ENCODE measurements at regions not wholly inside any gene's neighbourhood (a gene's known extent, or its start where the extent isn't known, plus 50 kb on each side); places are given as distances from the start of the nearest gene placed in this dataset.
"Not testable (repeated sequence)": the region's sequence is repeated elsewhere in the genome, so short reads cannot be mapped to it uniquely, and the experiment has no call there.

DNA sequence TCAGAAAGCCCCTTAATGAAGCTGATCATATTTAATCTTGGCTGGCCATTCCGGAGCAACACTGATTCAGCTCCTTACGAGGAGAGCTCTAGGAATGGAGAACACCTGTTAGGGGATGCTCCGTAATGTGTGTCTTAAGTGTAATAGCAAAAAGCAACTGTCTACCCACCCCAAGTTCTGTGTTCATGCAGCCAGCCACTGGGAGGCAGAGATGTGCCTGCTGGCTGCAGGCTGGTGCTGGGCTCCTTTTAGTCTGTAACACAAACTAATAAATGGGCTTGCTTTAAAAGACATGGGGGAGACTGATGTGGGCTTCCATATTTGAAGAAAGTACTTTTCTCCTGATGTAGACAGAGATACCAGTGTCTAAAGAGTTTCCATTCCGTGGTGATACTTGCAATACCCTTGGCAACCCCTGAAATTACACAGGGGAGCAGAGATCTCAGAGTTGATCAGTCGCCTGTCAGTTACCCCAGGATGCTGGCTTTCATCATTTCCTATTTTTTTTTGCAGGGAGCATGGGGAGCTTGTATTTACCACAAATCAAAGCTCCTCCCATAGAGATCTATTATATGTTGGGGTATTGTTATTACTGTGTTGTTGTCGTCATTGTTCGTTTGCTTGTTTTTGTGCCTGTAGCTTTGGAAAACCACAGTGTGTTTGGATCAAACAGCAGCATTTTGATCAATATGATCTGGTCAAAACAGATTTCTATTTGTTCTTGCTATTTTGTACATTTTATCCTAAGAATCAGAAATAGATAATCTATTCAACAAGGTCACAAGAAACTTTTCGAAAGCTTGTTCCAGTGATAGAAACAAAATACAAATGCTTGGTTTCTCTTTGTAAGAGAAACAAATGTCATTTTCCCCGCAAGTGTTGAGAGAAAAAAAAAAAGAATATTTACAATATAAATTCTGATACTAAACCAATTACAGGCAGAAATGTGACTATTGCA, 65.8 kb downstream of the MTX3 start:
- peak; percentile 34 for DNase-seq
- Mint-ChIP-seq H3K36me3 (peaks cover 2% of the 10 kb centered on the region), H3K4me3 (no peak overlapping the region), H3K27me3 (peaks cover 4% of the 10 kb centered on the region), H3K27ac (no peak overlapping the region), H3K9me3 (peaks cover 10% of the 10 kb centered on the region), H3K4me1 (ENCODE audit: low read depth) (no peaks in the 10 kb centered on the region)
- intact Hi-C loops (cut with micrococcal nuclease), result loop anchor here (1.0 to 5.0 kb wide), 3 partner anchors 37 to 158 kb away; partner anchors contain the start of gene MTX3
- ChIA-PET CTCF (interaction anchor here (0.8 to 4.7 kb wide), 6 partner anchors 13 to 356 kb away, joined by 3 to 64 read pairs (median 4); no protein-coding TSS in a partner anchor), POLR2A (no interaction called here)

DNA sequence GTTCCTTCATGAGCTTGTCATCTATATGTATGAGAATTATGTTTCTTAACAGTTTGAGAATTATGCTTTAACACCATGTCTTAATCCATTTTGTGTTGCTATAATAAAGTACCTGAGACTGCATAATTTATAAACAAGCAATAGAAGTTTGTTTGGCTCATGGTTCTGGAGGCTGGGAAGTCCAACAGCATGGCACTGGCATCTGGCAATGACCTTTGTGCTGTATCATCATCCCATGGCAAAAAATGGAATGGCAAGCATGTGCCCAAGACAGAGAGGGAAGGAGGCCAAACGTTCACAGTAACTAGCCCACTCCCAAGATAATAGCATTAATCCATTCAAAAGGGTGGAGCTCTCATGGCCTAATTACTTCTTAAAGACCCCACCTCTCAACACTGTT, 67.6 kb downstream of the MTX3 start:
- peaks cover 18% of the 10 kb centered on the region for H3K9me3 Mint-ChIP-seq
- H3K4me3 Mint-ChIP-seq, result no peak overlapping the region
- ChIA-PET CTCF (interaction anchor here (1.5 to 4.7 kb wide), 2 partner anchors 155 to 161 kb away, joined by 5 to 64 read pairs; no protein-coding TSS in a partner anchor), POLR2A (no interaction called here)
- intact Hi-C loops (cut with micrococcal nuclease), result no loop called here
- H3K4me1 Mint-ChIP-seq (ENCODE audit: low read depth), result no peaks in the 10 kb centered on the region
- no peak for DNase-seq
- no peak overlapping the region for H3K27ac Mint-ChIP-seq
- H3K36me3 Mint-ChIP-seq, result peaks cover 2% of the 10 kb centered on the region
- peaks cover 4% of the 10 kb centered on the region for H3K27me3 Mint-ChIP-seq

DNA sequence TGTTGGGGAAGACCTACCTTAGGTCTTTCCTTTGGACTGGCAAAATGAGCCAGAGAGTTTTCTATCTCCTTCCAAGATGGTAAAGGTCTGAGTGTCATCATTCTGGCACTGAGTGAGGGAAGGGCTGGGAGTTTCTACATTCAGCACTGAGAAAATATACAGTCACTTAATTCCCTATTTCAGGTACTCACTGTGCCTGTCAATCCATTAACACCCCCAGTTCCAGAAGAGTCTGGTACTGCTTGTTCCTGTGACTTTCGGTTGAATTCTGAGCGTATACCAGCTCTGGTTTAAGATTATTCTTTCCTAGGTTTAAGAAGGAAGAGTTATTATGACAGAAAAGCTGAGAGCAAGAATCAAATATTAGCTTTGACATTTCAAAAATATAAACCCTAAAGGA, 68.4 kb downstream of the MTX3 start:
- intact Hi-C loops (cut with micrococcal nuclease), result no loop called here
- H3K4me1 Mint-ChIP-seq (ENCODE audit: low read depth), result no peaks in the 10 kb centered on the region
- ChIA-PET POLR2A (no interaction called here), CTCF (interaction anchor here (4.7 kb wide), 1 partner anchor 162 kb away, joined by 64 read pairs; no protein-coding TSS in a partner anchor)
- H3K27ac Mint-ChIP-seq, result no peak overlapping the region
- H3K4me3 Mint-ChIP-seq, result no peak overlapping the region
- no peak for DNase-seq
- peaks cover 6% of the 10 kb centered on the region for H3K27me3 Mint-ChIP-seq
- peaks cover 26% of the 10 kb centered on the region for H3K9me3 Mint-ChIP-seq
- peaks cover 3% of the 10 kb centered on the region for H3K36me3 Mint-ChIP-seq

DNA sequence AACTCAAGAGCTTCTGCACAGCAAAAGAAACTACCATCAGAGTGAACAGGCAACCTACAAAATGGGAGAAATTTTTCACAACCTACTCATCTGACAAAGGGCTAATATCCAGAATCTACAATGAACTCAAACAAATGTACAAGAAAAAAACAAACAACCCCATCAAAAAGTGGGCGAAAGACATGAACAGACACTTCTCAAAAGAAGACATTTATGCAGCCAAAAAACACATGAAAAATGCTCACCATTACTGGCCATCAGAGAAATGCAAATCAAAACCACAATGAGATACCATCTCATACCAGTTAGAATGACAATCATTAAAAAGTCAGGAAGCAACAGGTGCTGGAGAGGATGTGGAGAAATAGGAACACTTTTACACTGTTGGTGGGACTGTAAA, 83.6 kb downstream of the MTX3 start:
- intact Hi-C loops (cut with micrococcal nuclease); CTCF ChIA-PET; H3K36me3 Mint-ChIP-seq; H3K27ac Mint-ChIP-seq; POLR2A ChIA-PET; H3K4me3 Mint-ChIP-seq; DNase-seq; H3K4me1 Mint-ChIP-seq (ENCODE audit: low read depth); H3K9me3 Mint-ChIP-seq: not testable (repeated sequence)
- H3K27me3 Mint-ChIP-seq, result peaks cover 11% of the 10 kb centered on the region

DNA sequence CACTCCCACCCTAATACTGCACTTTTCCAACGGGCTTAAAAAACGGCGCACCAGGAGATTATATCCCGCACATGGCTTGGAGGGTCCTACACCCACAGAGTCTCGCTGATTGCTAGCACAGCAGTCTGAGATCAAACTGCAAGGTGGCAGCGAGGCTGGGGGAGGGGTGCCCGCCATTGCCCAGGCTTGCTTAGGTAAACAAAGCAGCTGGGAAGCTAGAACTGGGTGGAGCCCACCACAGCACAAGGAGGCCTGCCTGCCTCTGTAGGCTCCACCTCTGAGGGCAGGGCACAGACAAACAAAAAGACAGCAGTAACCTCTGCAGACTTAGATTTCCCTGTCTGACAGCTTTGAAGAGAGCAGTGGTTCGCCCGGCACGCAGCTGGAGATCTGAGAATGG, 88.5 kb downstream of the MTX3 start:
- H3K4me3 Mint-ChIP-seq; DNase-seq; intact Hi-C loops (cut with micrococcal nuclease); H3K4me1 Mint-ChIP-seq (ENCODE audit: low read depth); H3K36me3 Mint-ChIP-seq; H3K27ac Mint-ChIP-seq; CTCF ChIA-PET; POLR2A ChIA-PET; H3K9me3 Mint-ChIP-seq: not testable (repeated sequence)
- peaks cover 26% of the 10 kb centered on the region for H3K27me3 Mint-ChIP-seq

DNA sequence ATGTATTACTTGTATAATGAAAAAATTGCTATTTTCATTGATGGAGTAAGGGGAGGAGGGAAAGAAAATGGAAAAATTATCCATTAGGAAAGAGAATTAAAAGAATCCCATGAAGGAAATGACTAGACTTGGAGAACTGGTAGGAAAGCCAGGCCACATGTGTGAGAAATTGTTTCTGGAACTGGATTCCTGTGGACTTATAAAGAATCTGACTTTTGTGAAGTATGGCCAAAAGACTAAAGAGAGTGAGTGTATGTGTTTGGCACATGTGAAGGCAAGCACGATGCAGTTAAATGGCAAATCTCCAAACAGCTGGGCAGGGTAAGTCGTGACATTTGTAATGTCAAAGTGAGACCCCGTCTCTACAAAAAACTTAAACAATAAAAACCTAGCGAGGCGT, 89.4 kb downstream of the MTX3 start:
- Mint-ChIP-seq H3K27ac (no peak overlapping the region), H3K4me3 (no peak overlapping the region), H3K4me1 (ENCODE audit: low read depth) (no peaks in the 10 kb centered on the region), H3K9me3 (peaks cover 2% of the 10 kb centered on the region), H3K36me3 (no peaks in the 10 kb centered on the region), H3K27me3 (peaks cover 29% of the 10 kb centered on the region)
- DNase-seq, result no peak
- ChIA-PET POLR2A (no interaction called here), CTCF (no interaction called here)
- intact Hi-C loops (cut with micrococcal nuclease), result no loop called here

DNA sequence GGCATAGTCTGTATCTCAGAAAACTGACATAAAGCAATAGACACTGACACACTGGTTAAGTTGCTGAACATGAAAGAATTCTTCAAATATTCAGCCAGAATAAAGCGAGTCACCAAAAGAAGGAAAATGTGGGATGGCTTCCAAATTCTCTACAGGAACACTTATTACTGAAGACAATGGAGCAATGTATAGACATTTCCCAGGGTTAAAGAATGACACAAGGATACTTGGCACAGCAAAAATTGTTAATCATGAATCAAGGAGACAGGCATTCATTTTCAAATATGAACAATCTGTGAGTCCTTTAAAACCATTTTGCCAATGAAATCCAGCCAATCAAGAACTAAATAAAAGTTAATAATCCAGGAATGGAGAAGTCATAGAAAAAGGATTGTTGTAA, 92.5 kb downstream of the MTX3 start:
- ChIA-PET POLR2A (no interaction called here), CTCF (no interaction called here)
- Mint-ChIP-seq H3K27ac (no peak overlapping the region), H3K27me3 (peaks cover 46% of the 10 kb centered on the region), H3K9me3 (no peaks in the 10 kb centered on the region), H3K4me1 (ENCODE audit: low read depth) (no peaks in the 10 kb centered on the region), H3K4me3 (no peak overlapping the region), H3K36me3 (no peaks in the 10 kb centered on the region)
- no peak for DNase-seq
- intact Hi-C loops (cut with micrococcal nuclease), result no loop called here

DNA sequence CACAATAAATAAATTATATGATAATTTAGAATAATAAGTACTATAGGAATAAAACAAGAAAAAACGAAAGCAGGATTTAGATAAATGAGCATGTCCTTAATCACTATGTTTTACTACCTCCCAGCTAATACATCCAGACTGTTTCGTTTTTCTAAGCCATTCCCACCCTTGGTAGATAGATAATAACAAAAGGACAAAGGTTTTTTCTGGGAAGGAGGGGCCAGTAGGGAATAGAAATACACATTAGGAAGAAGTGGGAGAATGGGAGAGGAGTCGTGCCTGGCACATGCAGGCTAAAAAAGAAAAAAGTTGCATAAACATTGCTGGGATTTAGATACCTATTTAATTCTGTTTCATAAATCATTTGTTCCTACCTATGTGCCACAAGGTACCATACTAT, 97.1 kb downstream of the MTX3 start:
- intact Hi-C loops (cut with micrococcal nuclease), result no loop called here
- DNase-seq, result no peak
- Mint-ChIP-seq H3K36me3 (no peaks in the 10 kb centered on the region), H3K4me3 (no peak overlapping the region), H3K4me1 (ENCODE audit: low read depth) (no peaks in the 10 kb centered on the region), H3K27ac (no peak overlapping the region), H3K9me3 (no peaks in the 10 kb centered on the region), H3K27me3 (peaks cover 45% of the 10 kb centered on the region)
- CTCF ChIA-PET, result no interaction called here
- POLR2A ChIA-PET, result no interaction called here

DNA sequence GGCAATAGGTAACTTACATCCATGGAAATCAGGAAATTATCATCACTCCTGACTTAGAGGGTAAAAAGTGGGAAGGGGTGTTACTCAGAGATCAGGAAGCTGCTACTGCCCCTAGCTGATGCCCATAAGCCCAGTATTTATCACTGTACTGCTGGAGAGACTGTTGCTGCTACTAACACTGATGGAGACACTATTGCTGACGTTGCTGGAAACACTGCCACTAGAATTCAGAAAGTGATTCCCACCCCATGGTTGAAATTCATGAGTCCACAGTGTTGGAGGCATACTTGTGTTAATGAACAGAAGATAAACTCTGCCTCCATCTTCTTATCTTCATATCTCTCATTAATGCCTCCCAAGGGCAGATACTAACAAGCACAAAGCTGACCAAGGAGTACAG, 97.6 kb downstream of the MTX3 start:
- intact Hi-C loops (cut with micrococcal nuclease), result no loop called here
- ChIA-PET CTCF (no interaction called here), POLR2A (no interaction called here)
- Mint-ChIP-seq H3K27ac (no peak overlapping the region), H3K36me3 (no peaks in the 10 kb centered on the region), H3K4me3 (no peak overlapping the region), H3K4me1 (ENCODE audit: low read depth) (no peaks in the 10 kb centered on the region), H3K27me3 (peaks cover 42% of the 10 kb centered on the region), H3K9me3 (peaks cover under 1% of the 10 kb centered on the region)
- DNase-seq, result no peak

DNA sequence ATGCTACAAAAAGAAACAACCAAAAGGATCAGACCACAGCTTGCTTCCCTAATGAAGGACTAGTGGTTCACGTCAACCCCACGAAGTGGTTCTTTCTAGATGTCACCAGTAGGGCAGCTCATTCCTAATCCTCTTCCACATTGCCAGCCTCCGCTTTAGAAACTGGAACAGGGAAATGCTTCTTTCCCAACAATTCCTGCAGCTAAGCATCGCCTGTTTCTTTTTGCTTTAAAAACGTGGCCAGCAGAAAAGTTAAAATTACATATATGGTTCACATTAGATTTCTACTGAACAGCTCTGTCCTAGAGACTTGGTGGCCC, 100.2 kb downstream of the MTX3 start:
- Mint-ChIP-seq H3K27me3 (peaks cover 35% of the 10 kb centered on the region), H3K36me3 (no peaks in the 10 kb centered on the region), H3K4me1 (ENCODE audit: low read depth) (no peaks in the 10 kb centered on the region), H3K9me3 (peaks cover 14% of the 10 kb centered on the region), H3K27ac (no peak overlapping the region), H3K4me3 (no peak overlapping the region)
- ChIA-PET CTCF (no interaction called here), POLR2A (no interaction called here)
- DNase-seq, result no peak
- intact Hi-C loops (cut with micrococcal nuclease), result no loop called here

DNA sequence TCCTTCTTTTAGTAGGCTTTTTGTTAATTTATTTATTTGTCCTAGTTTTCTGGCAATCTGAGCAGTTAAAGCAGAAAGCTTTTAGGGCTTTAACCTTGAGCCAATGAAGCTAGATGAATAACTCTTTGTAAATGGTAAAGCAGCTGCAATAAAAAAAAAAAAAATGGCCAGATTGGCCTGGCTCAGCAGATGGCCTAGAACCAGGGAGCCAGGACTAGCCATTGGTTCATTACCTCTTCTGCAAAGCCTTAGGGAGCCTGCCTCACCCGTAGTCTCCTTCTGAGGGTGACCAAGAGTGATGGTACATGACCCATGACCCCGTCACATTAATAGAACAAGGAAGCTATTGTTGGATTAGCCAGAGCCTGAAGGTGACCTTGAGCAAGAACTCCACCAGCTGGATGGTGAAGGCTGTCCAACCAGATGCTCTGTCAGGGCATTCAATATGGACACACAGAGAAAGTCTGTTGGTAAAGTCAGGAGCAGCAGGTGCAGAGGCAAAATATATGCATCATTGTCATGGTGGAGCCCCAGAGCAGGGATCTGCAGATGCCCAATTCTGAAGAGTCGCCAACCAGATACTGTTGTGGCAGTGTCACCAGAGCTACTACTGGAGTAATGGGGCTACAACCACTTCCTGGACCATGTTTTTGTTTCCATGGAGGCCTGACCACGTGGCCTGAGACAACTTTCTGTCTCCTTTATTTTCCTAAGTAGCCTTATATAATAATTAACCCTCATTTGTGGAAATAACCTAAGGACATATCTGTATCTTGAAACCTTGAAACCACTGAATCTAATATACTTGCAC, 100.7 kb downstream of the MTX3 start:
- POLR2A ChIA-PET, result interaction anchor here (0.5 kb wide), 1 partner anchor 303 kb away, joined by 5 read pairs; no protein-coding TSS in a partner anchor
- Mint-ChIP-seq H3K4me3 (no peak overlapping the region), H3K27ac (no peak overlapping the region), H3K27me3 (peaks cover 30% of the 10 kb centered on the region), H3K4me1 (ENCODE audit: low read depth) (no peaks in the 10 kb centered on the region), H3K9me3 (peaks cover 14% of the 10 kb centered on the region), H3K36me3 (no peaks in the 10 kb centered on the region)
- no peak for DNase-seq
- intact Hi-C loops (cut with micrococcal nuclease), result no loop called here
- CTCF ChIA-PET, result no interaction called here

DNA sequence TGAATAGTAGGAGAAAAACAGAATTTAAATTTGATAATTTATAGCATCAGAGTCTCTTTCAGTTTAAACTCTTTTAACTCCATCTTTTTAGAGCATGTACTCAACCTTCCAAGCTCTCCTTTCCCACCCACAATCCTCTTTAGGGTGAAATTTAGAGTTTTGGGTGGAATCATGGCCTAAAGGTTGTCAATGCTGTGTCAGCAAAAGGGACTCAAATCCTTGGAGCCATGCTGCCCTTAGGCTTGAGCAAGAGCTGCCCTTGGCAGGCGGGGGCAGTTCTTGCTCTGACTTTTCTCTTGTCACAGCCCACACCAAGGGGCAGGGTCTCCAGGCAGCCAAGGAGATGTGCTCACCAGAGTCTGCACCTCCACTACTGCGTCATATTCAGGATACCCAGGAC, 102.4 kb downstream of the MTX3 start:
- CTCF ChIA-PET, result interaction anchor here (0.6 kb wide), 1 partner anchor 195 kb away, joined by 3 read pairs; no protein-coding TSS in a partner anchor
- no peak for DNase-seq
- Mint-ChIP-seq H3K9me3 (peaks cover 14% of the 10 kb centered on the region), H3K4me3 (no peak overlapping the region), H3K4me1 (ENCODE audit: low read depth) (no peaks in the 10 kb centered on the region), H3K27ac (no peak overlapping the region), H3K36me3 (no peaks in the 10 kb centered on the region), H3K27me3 (peaks cover 20% of the 10 kb centered on the region)
- POLR2A ChIA-PET, result no interaction called here
- intact Hi-C loops (cut with micrococcal nuclease), result no loop called here

All from activated CD4-positive, alpha-beta memory T cell treated with anti-CD3 and anti-CD28 coated beads for 36 hours (primary cell).